ENCODE measurements at regions not wholly inside any gene's neighbourhood (a gene's known extent, or its start where the extent isn't known, plus 50 kb on each side); places are given as distances from the start of the nearest gene placed in this dataset.

DNA sequence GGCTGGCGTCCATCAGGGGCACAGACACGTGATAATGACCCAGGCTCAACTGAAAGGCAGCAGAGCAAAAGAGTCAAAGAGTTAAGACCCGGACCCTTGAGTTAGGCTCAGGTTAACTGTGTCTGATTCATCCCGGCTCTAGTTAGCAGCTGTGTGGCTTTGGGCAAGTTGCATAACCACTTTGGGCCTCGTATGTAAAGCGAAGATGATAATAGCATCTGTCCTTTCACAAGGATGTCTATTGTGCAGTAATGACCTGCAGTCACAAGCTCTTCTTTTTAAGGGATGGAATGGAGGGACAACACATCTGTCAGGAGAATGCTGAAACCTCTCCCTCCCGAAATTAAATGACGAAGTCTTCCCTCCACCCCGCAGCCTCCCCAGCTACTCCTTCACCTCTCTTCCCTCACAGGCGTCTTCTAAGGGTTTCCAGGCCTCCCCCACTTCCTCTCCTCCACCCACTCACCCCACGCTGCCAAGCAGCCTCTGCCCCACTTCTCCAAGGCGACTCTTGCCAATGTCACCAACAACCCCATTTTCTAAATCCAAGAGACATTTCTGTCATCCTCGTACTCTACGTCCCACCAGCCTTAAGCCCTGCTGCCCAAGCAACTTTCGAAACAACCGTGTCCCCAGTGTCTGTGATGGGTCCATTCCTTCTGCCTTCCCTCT, 135.1 kb upstream of the ID2 start:
- no peak for DNase-seq
- H3K36me3 ChIP-seq = no peaks in the 10 kb centered on the region

DNA sequence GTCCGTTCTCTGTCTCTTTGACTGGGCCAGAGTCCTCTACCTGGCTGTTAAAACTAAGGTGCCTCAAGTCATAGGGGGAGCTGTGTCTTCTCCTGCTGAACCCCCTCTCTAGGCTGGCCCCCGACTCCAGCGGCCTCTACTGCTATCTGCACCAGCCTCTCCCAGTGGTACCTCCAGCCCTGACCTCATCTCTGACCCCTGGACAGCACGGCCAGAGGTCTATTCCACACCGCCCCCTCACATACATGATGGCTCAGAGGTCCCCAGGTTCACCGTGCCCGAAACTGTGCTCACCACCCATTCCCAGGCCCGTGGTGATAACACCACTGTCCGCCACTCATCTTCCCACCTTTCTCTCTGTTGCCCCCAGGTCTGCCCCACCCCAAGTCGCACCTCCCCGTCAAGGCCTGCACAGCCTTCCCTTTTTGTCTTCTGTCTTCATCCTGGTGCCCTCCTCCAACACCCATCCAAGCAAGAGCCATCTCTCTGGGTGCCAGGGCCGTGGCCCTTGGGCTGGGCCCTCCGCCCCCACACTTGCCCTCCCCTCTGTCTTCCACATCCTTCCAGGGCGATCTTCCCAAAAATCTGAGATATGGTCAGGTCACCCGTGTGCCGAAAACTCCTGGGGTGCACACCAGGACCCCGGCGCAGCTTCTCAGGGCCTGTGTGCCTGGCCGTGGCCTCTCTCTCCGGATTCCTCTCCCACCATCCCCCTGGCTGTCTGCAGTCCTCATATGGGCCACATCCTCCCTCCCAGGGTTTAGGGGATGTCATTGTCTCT, 134.4 kb upstream of the ID2 start:
- H3K4me1 ChIP-seq = peaks cover 0 to 24% (median 6%) of the 10 kb centered on the region in 4 donors
- no peaks in the 10 kb centered on the region for H3K36me3 ChIP-seq
- intact Hi-C loops (cut with DNase I; ENCODE audit: low total_unique reads) (no loop called here), in situ Hi-C loops (cut with MboI; ENCODE audit: low pct_ligation_motif_present in 1 of 4, low pct_unique_long_range_greater_than_20kb in 1 of 4, low sequenced_read_pairs in 3 of 4) (no loop called here)
- H3K27ac ChIP-seq = no peak overlapping the region
- peak; percentile 1 for DNase-seq
- H3K27me3 ChIP-seq = no peaks in the 10 kb centered on the region
- TF ChIP-seq, protein P1, sequence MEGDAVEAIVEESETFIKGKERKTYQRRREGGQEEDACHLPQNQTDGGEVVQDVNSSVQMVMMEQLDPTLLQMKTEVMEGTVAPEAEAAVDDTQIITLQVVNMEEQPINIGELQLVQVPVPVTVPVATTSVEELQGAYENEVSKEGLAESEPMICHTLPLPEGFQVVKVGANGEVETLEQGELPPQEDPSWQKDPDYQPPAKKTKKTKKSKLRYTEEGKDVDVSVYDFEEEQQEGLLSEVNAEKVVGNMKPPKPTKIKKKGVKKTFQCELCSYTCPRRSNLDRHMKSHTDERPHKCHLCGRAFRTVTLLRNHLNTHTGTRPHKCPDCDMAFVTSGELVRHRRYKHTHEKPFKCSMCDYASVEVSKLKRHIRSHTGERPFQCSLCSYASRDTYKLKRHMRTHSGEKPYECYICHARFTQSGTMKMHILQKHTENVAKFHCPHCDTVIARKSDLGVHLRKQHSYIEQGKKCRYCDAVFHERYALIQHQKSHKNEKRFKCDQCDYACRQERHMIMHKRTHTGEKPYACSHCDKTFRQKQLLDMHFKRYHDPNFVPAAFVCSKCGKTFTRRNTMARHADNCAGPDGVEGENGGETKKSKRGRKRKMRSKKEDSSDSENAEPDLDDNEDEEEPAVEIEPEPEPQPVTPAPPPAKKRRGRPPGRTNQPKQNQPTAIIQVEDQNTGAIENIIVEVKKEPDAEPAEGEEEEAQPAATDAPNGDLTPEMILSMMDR (IDR thresholded peaks at IDR 0.05) = no peak
- TF ChIP-seq EP300 (IDR thresholded peaks at IDR 0.05; ENCODE audit: low read depth) (no peak), POLR2AphosphoS5 (IDR thresholded peaks at IDR 0.05) (no peak), POLR2A (IDR thresholded peaks at IDR 0.05) (no peak)
- WGBS, 2 donors (ENCODE audit: low coverage in 1 of 2) = 98 to 100% methylated on average over 11 to 20 of the region's 20 CpGs
- H3K9me3 ChIP-seq = no peaks in the 10 kb centered on the region
- H3K4me3 ChIP-seq = no peak overlapping the region

More for the DNA sequence above, 135.1 kb upstream of the ID2 start:
- Histone ChIP-seq H3K4me1 (peaks cover 0 to 24% (median 6%) of the 10 kb centered on the region in 4 donors), H3K27ac (no peak overlapping the region), H3K27me3 (no peaks in the 10 kb centered on the region), H3K4me3 (no peak overlapping the region), H3K9me3 (no peaks in the 10 kb centered on the region)
- WGBS, 2 donors (ENCODE audit: low coverage in 1 of 2) = 67 to 79% methylated on average over 11 to 16 of the region's 16 CpGs
- no peak for TF ChIP-seq POLR2AphosphoS5 (IDR thresholded peaks at IDR 0.05)
- TF ChIP-seq POLR2A (IDR thresholded peaks at IDR 0.05) = no peak
- TF ChIP-seq, protein P1 (IDR thresholded peaks at IDR 0.05) = no peak
- no peak for TF ChIP-seq EP300 (IDR thresholded peaks at IDR 0.05; ENCODE audit: low read depth)
- in situ Hi-C loops (cut with MboI; ENCODE audit: low pct_ligation_motif_present in 1 of 4, low pct_unique_long_range_greater_than_20kb in 1 of 4, low sequenced_read_pairs in 3 of 4) = no loop called here
- intact Hi-C loops (cut with DNase I; ENCODE audit: low total_unique reads) = no loop called here

DNA sequence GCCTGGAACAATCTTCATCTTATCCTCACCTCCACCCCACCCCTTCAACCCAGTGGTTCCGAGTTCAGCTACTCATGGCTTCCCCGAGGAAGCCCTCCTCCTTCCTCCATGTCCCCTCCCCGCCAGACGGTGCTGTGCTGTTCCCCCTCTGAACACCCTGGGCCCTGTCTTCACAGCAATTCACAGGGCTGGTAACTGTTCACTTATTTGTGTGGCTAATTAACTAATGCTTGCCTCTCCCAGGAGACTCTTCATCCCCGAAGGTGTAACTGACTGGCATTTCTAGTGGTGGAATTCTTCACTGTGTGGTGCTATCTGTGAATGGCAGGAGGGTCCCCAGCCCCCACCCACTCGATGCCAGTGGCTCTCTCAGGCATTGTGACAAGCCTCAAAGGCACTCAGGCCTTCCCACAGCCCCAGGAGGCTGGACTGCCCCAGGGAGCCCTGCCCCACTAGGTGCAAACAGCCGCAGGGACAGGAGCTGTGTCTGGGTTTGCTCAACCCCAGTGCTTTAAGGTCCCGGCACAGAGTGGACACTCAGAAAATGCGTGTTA, 133.7 kb upstream of the ID2 start:
- Histone ChIP-seq H3K36me3 (no peaks in the 10 kb centered on the region), H3K27me3 (no peaks in the 10 kb centered on the region), H3K4me3 (no peak overlapping the region), H3K9me3 (no peaks in the 10 kb centered on the region), H3K27ac (no peak overlapping the region), H3K4me1 (peaks cover 0 to 21% (median 5%) of the 10 kb centered on the region in 4 donors)
- in situ Hi-C loops (cut with MboI; ENCODE audit: low pct_ligation_motif_present in 1 of 4, low pct_unique_long_range_greater_than_20kb in 1 of 4, low sequenced_read_pairs in 3 of 4) (no loop called here), intact Hi-C loops (cut with DNase I; ENCODE audit: low total_unique reads) (no loop called here)
- DNase-seq = peak; percentile 3
- WGBS, 2 donors (ENCODE audit: low coverage in 1 of 2) = 95 to 100% methylated on average over 3 to 9 of the region's 9 CpGs
- TF ChIP-seq, protein P1 (IDR thresholded peaks at IDR 0.05) = no peak
- TF ChIP-seq POLR2AphosphoS5 (IDR thresholded peaks at IDR 0.05) = no peak
- TF ChIP-seq POLR2A (IDR thresholded peaks at IDR 0.05) = no peak
- no peak for TF ChIP-seq EP300 (IDR thresholded peaks at IDR 0.05; ENCODE audit: low read depth)

DNA sequence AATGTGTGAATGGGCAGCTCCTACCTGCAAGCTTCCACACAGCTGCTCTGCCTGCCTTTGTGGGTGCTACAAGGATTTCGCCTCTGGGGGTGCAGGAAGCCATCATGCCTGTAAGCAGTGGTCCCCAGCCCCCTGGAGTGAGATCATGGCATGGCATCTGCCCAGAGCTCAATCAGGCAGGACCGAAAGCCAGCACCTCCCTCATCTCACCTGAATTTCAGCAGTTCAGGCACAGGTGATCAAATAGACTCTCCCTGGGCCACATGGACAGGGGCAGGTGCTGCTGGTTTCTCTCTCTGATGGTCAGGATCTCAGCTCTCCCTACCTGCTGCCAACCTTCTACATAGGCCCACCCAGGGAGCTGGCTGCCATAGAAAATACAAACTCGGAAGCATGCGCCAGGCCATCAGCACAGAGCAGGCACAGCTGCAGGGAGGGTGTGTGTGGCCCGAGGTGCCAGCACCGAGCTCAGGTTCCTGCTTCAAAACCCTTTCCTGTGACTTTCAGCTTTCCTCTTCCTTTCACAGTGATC, 133.2 kb upstream of the ID2 start:
- no peak overlapping the region for H3K27ac ChIP-seq
- peaks cover 0 to 20% (median 4%) of the 10 kb centered on the region in 4 donors for H3K4me1 ChIP-seq
- intact Hi-C loops (cut with DNase I; ENCODE audit: low total_unique reads) (no loop called here), in situ Hi-C loops (cut with MboI; ENCODE audit: low pct_ligation_motif_present in 1 of 4, low pct_unique_long_range_greater_than_20kb in 1 of 4, low sequenced_read_pairs in 3 of 4) (no loop called here)
- peak; percentile 3 for DNase-seq
- no peak overlapping the region for H3K4me3 ChIP-seq
- WGBS, 2 donors (ENCODE audit: low coverage in 1 of 2) = 94% methylated on average over 6 of the region's 6 CpGs; no CpG with 5 or more reads in 1 of the 2 donors
- no peaks in the 10 kb centered on the region for H3K27me3 ChIP-seq
- no peaks in the 10 kb centered on the region for H3K36me3 ChIP-seq
- no peaks in the 10 kb centered on the region for H3K9me3 ChIP-seq
- TF ChIP-seq POLR2A (IDR thresholded peaks at IDR 0.05) (no peak), POLR2AphosphoS5 (IDR thresholded peaks at IDR 0.05) (no peak), EP300 (IDR thresholded peaks at IDR 0.05; ENCODE audit: low read depth) (no peak)
- TF ChIP-seq, protein P1 (IDR thresholded peaks at IDR 0.05) = no peak
